Liver (tissue), 8 donors: ENCODE measurements at regions not wholly inside any gene's neighbourhood (a gene's known extent, or its start where the extent isn't known, plus 50 kb on each side); places are given as distances from the start of the nearest gene placed in this dataset.

Experiments used
- DNase-seq: peaks from one replicate; pipeline ENCODE4 v3.0.0-alpha.2; 2017; ENCODE audit warnings: low spot score
- H3K27ac ChIP-seq, 2 donors: one replicate each; pipeline ENCODE4 v1.7.0; 2013; ENCODE audit warnings: inconsistent platforms in 2 of 2, low read length in 2 of 2, control low read depth in 1 of 2, low read depth in 1 of 2, mild to moderate bottlenecking in 1 of 2
- H3K27me3 ChIP-seq, 4 donors: one replicate each; pipeline versions ENCODE4 v1.6.1 to v1.7.0; 2013; ENCODE audit warnings: low read length in 3 of 4, inconsistent platforms in 1 of 4, mild to moderate bottlenecking in 1 of 4, moderate library complexity in 1 of 4; ENCODE audit not compliant: control insufficient read depth in 4 of 4, insufficient read depth in 4 of 4
- H3K36me3 ChIP-seq, 4 donors: one replicate each; pipeline versions ENCODE4 v1.6.1 to v1.7.0; 2013; ENCODE audit warnings: low read length in 3 of 4, mild to moderate bottlenecking in 3 of 4, low read depth in 1 of 4, moderate library complexity in 1 of 4; ENCODE audit not compliant: control insufficient read depth in 4 of 4, insufficient read depth in 3 of 4
- H3K4me1 ChIP-seq, 4 donors: one replicate each; pipeline versions ENCODE4 v1.6.1 to v1.7.0; 2013; ENCODE audit warnings: low read length in 3 of 4, mild to moderate bottlenecking in 3 of 4, moderate library complexity in 1 of 4; ENCODE audit not compliant: control insufficient read depth in 4 of 4, insufficient read depth in 4 of 4
- H3K4me3 ChIP-seq, 3 donors: one replicate each; pipeline versions ENCODE4 v1.6.1 to v1.7.0; 2013; ENCODE audit warnings: low read length in 3 of 3, control low read depth in 1 of 3, low read depth in 1 of 3, mild to moderate bottlenecking in 1 of 3
- H3K9ac ChIP-seq, 2 donors: one replicate each; pipeline ENCODE4 v1.7.0; 2013; ENCODE audit warnings: low read length in 2 of 2, mild to moderate bottlenecking in 2 of 2, moderate library complexity in 2 of 2, control low read depth in 1 of 2, low read depth in 1 of 2
- H3K9me3 ChIP-seq, 4 donors: one replicate each; pipeline versions ENCODE4 v1.6.1 to v1.7.0; 2013; ENCODE audit warnings: low read length in 3 of 4; ENCODE audit not compliant: control insufficient read depth in 4 of 4
- FOXA1 ChIP-seq: IDR thresholded peaks from 2 replicates; pipeline ENCODE4 v1.6.1; 2016; ENCODE audit warnings: antibody characterized with exemption
- FOXA2 ChIP-seq: IDR thresholded peaks from 2 replicates; pipeline ENCODE4 v1.6.1; 2016; ENCODE audit warnings: antibody characterized with exemption
- GABPA ChIP-seq, 2 donors: IDR thresholded peaks in 1 of 2; conservative IDR thresholded peaks in 1 of 2; 2 replicates each; pipeline ENCODE4 v1.6.1; 2016; ENCODE audit warnings: antibody characterized with exemption in 2 of 2, mild to moderate bottlenecking in 1 of 2, moderate library complexity in 1 of 2
- HNF4G ChIP-seq: IDR thresholded peaks from 2 replicates; pipeline ENCODE4 v1.6.1; 2016; ENCODE audit warnings: antibody characterized with exemption
- JUND ChIP-seq, 2 donors: IDR thresholded peaks; 2 replicates each; pipeline ENCODE4 v1.6.1; 2016; ENCODE audit warnings: antibody characterized with exemption in 2 of 2
- NR2F2 ChIP-seq: IDR thresholded peaks from 2 replicates; pipeline ENCODE4 v1.6.1; 2016; ENCODE audit warnings: antibody characterized with exemption
- RAD21 ChIP-seq, 2 donors: IDR thresholded peaks; 2 replicates each; pipeline ENCODE4 v1.6.1; 2016; ENCODE audit warnings: antibody characterized with exemption in 2 of 2, mild to moderate bottlenecking in 2 of 2
- RXRA ChIP-seq, 2 donors: IDR thresholded peaks; 2 replicates each; pipeline ENCODE4 v1.6.1; 2017 to 2018; ENCODE audit warnings: antibody characterized with exemption in 2 of 2, mild to moderate bottlenecking in 1 of 2
- SP1 ChIP-seq: IDR thresholded peaks from 2 replicates; pipeline ENCODE4 v1.6.1; 2018; ENCODE audit warnings: antibody characterized with exemption, mild to moderate bottlenecking
- TAF1 ChIP-seq: conservative IDR thresholded peaks from 2 replicates; pipeline ENCODE4 v1.6.1; 2016; ENCODE audit warnings: antibody characterized with exemption, mild to moderate bottlenecking
- YY1 ChIP-seq: IDR thresholded peaks from 2 replicates; pipeline ENCODE4 v1.6.1; 2016; ENCODE audit warnings: antibody characterized with exemption, mild to moderate bottlenecking
- WGBS: extraction: QIAGEN DNeasy Blood & Tissue Kit; methylation state at CpG from one replicate; pipeline ENCODE4 v1.1.7; 2013; 5-methylcytosine and 5-hydroxymethylcytosine counted together
- TF ChIP-seq, protein P1 (sequence below): IDR thresholded peaks from 2 replicates; pipeline ENCODE4 v1.6.1; 2016; ENCODE audit warnings: antibody characterized with exemption, mild to moderate bottlenecking
- TF ChIP-seq, protein P2 (sequence below): IDR thresholded peaks from 2 replicates; pipeline ENCODE4 v1.6.1; 2016; ENCODE audit warnings: antibody characterized with exemption
- TF ChIP-seq, protein P3 (sequence below): IDR thresholded peaks from 2 replicates; pipeline ENCODE4 v1.6.1; 2016; ENCODE audit warnings: antibody characterized with exemption
- TF ChIP-seq, protein P4 (sequence below): fragments of 150-350 bp; IDR thresholded peaks from 2 replicates; pipeline ENCODE4 v1.5.1; 2017; ENCODE audit warnings: improper control_type of control experiment, low read depth, low read length; ENCODE audit not compliant: missing input control
- TF ChIP-seq, protein P5 (sequence below): IDR thresholded peaks from 2 replicates; pipeline ENCODE4 v1.6.1; 2016; ENCODE audit warnings: antibody characterized with exemption
- donor health status: healthy.
- donor health status: healthy.
- donor health status: healthy.
- donor health status: healthy.
- donor health status: healthy.

DNA sequence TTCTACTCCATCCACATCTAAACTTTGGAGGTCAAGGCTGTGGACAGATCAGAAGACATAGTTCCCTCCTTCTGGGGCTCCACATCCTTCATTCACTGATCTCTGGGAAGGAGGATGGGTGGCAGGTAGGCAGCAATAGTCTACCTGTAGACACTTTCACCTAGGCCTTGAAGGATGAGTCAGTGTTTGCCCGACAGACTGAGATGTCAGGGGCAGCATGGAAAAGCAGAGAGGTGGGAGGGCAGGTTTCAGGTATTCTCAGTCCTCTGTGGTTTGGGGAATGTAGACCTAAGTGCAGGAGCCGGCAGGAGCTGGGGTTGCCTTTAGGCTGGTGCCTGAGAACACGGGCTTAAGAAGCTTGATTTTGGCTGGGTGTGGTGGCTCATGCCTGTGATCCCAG lies 171.9 kb upstream of the ZNF267 start:
- DNase-seq, result no peak
- 66% methylated on average over 3 of the region's 3 CpGs for WGBS
- Histone ChIP-seq H3K36me3 (peaks cover 7 to 41% (median 19%) of the 10 kb centered on the region in 4 donors), H3K4me1 (peaks cover 0 to 15% (median 8%) of the 10 kb centered on the region in 4 donors), H3K27ac (peak overlapping the region in 1 of 2 donors; percentile 58), H3K4me3 (peak overlapping the region in 1 of 3 donors; percentile 82), H3K9ac (no peak overlapping the region), H3K9me3 (no peaks in the 10 kb centered on the region), H3K27me3 (no peaks in the 10 kb centered on the region)
- TF ChIP-seq FOXA2 (no peak), GABPA (IDR thresholded peaks at IDR 0.05 in 1 of 2, conservative IDR thresholded peaks at IDR 0.05 in 1 of 2) (no peak), RXRA (IDR thresholded peaks at IDR 0.05) (no peak), TAF1 (no peak), FOXA1 (no peak), SP1 (no peak), NR2F2 (no peak), RAD21 (IDR thresholded peaks at IDR 0.05) (no peak), HNF4G (no peak)
- TF ChIP-seq, protein P1, sequence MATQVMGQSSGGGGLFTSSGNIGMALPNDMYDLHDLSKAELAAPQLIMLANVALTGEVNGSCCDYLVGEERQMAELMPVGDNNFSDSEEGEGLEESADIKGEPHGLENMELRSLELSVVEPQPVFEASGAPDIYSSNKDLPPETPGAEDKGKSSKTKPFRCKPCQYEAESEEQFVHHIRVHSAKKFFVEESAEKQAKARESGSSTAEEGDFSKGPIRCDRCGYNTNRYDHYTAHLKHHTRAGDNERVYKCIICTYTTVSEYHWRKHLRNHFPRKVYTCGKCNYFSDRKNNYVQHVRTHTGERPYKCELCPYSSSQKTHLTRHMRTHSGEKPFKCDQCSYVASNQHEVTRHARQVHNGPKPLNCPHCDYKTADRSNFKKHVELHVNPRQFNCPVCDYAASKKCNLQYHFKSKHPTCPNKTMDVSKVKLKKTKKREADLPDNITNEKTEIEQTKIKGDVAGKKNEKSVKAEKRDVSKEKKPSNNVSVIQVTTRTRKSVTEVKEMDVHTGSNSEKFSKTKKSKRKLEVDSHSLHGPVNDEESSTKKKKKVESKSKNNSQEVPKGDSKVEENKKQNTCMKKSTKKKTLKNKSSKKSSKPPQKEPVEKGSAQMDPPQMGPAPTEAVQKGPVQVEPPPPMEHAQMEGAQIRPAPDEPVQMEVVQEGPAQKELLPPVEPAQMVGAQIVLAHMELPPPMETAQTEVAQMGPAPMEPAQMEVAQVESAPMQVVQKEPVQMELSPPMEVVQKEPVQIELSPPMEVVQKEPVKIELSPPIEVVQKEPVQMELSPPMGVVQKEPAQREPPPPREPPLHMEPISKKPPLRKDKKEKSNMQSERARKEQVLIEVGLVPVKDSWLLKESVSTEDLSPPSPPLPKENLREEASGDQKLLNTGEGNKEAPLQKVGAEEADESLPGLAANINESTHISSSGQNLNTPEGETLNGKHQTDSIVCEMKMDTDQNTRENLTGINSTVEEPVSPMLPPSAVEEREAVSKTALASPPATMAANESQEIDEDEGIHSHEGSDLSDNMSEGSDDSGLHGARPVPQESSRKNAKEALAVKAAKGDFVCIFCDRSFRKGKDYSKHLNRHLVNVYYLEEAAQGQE, result no peak
- TF ChIP-seq, protein P2, sequence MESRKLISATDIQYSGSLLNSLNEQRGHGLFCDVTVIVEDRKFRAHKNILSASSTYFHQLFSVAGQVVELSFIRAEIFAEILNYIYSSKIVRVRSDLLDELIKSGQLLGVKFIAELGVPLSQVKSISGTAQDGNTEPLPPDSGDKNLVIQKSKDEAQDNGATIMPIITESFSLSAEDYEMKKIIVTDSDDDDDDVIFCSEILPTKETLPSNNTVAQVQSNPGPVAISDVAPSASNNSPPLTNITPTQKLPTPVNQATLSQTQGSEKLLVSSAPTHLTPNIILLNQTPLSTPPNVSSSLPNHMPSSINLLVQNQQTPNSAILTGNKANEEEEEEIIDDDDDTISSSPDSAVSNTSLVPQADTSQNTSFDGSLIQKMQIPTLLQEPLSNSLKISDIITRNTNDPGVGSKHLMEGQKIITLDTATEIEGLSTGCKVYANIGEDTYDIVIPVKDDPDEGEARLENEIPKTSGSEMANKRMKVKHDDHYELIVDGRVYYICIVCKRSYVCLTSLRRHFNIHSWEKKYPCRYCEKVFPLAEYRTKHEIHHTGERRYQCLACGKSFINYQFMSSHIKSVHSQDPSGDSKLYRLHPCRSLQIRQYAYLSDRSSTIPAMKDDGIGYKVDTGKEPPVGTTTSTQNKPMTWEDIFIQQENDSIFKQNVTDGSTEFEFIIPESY, result no peak
- TF ChIP-seq, protein P3, sequence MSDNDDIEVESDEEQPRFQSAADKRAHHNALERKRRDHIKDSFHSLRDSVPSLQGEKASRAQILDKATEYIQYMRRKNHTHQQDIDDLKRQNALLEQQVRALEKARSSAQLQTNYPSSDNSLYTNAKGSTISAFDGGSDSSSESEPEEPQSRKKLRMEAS, result no peak
- TF ChIP-seq, protein P4, sequence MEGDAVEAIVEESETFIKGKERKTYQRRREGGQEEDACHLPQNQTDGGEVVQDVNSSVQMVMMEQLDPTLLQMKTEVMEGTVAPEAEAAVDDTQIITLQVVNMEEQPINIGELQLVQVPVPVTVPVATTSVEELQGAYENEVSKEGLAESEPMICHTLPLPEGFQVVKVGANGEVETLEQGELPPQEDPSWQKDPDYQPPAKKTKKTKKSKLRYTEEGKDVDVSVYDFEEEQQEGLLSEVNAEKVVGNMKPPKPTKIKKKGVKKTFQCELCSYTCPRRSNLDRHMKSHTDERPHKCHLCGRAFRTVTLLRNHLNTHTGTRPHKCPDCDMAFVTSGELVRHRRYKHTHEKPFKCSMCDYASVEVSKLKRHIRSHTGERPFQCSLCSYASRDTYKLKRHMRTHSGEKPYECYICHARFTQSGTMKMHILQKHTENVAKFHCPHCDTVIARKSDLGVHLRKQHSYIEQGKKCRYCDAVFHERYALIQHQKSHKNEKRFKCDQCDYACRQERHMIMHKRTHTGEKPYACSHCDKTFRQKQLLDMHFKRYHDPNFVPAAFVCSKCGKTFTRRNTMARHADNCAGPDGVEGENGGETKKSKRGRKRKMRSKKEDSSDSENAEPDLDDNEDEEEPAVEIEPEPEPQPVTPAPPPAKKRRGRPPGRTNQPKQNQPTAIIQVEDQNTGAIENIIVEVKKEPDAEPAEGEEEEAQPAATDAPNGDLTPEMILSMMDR, result no peak
- TF ChIP-seq, protein P5, sequence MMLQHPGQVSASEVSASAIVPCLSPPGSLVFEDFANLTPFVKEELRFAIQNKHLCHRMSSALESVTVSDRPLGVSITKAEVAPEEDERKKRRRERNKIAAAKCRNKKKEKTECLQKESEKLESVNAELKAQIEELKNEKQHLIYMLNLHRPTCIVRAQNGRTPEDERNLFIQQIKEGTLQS, result no peak

DNA sequence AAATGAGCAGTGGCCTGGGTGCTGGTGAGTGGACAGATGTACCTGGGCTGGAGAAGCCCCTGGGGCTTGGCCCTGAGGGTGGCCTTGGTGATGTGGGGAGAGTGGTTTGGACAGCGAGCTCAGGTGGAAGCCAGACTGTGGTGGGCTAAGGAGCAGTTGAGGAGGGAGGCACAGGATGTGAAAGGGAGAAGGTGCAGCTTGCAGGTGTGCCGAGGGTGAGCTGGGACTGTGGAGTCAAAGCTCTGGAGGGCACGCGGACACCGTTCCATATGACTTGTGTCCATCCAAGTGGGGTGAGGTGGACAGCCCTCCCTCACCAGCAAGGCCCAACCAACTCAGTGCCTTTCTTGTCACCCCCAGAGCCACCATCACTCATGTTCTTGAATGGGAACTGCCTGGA lies 170.8 kb upstream of the ZNF267 start:
- H3K9me3 ChIP-seq, result no peaks in the 10 kb centered on the region

More for the DNA sequence above, 170.8 kb upstream of the ZNF267 start:
- H3K27ac ChIP-seq, result no peak overlapping the region
- TF ChIP-seq, protein P4, result no peak
- no peak for TF ChIP-seq YY1
- no peak for TF ChIP-seq JUND (IDR thresholded peaks at IDR 0.05)
- TF ChIP-seq FOXA1, result no peak
- TF ChIP-seq, protein P5, result no peak
- H3K9ac ChIP-seq, result no peak overlapping the region
- peaks cover 0 to 11% (median 5%) of the 10 kb centered on the region in 4 donors for H3K4me1 ChIP-seq
- H3K27me3 ChIP-seq, result no peaks in the 10 kb centered on the region
- WGBS, result 98% methylated on average over 5 of the region's 5 CpGs
- H3K36me3 ChIP-seq, result peaks cover 9 to 51% (median 26%) of the 10 kb centered on the region in 4 donors
- no peak overlapping the region for H3K4me3 ChIP-seq
- DNase-seq, result no peak
